K562 (cell line): ENCODE measurements at regions not wholly inside any gene's neighbourhood (a gene's known extent, or its start where the extent isn't known, plus 50 kb on each side); places are given as distances from the start of the nearest gene placed in this dataset.

Source experiments
- ATF7 ChIP-seq: fragments of 450-650 bp; IDR thresholded peaks from 2 replicates; pipeline ENCODE4 v1.7.1; 2014; ENCODE audit warnings: mild to moderate bottlenecking, moderate library complexity
- CBX3 ChIP-seq, 2 experiments: IDR thresholded peaks; 1 replicate in 1 of 2; 2 replicates in 1 of 2; pipeline ENCODE4 v1.6.1; 2012; ENCODE audit warnings: inconsistent platforms in 2 of 2, low read length in 2 of 2, borderline replicate concordance in 1 of 2, control low read depth in 1 of 2
- CBX8 ChIP-seq: fragments of 200-600 bp; sonication (generic); IDR thresholded peaks from 2 replicates; pipeline ENCODE4 v1.6.1; 2012; ENCODE audit warnings: borderline replicate concordance, mixed run types, low read depth, mild to moderate bottlenecking, moderate library complexity, mixed read lengths, low read length, control low read depth, inconsistent platforms; ENCODE audit not compliant: poor library complexity, severe bottlenecking; ENCODE audit errors: extremely low read depth
- CHAMP1 ChIP-seq: fragments of 450-650 bp; IDR thresholded peaks from 2 replicates; pipeline ENCODE4 v1.6.1; 2016; ENCODE audit warnings: mild to moderate bottlenecking
- ETS2 ChIP-seq: IDR thresholded peaks from 2 replicates; pipeline ENCODE4 v1.6.1; 2016; ENCODE audit warnings: borderline replicate concordance, missing genetic modification characterization, mild to moderate bottlenecking, moderate library complexity, missing compliant biosample characterization; ENCODE audit not compliant: poor library complexity, severe bottlenecking
- HNRNPUL1 ChIP-seq: fragments of 200-400 bp; formaldehyde crosslinking; IDR thresholded peaks from 2 replicates; pipeline ENCODE4 v1.6.1; 2017; ENCODE audit warnings: low read length
- IRF9 ChIP-seq: fragments of 450-650 bp; IDR thresholded peaks from 2 replicates; pipeline ENCODE4 v1.6.1; 2016; ENCODE audit warnings: missing biosample characterization, missing genetic modification characterization
- NCOA1 ChIP-seq: fragments of 450-650 bp; IDR thresholded peaks from 2 replicates; pipeline ENCODE4 v1.6.1; 2016; ENCODE audit warnings: low read depth
- NFE2 ChIP-seq: IDR thresholded peaks from 2 replicates; pipeline ENCODE4 v1.6.1; 2014; ENCODE audit warnings: antibody characterized with exemption, low read depth
- NR4A1 ChIP-seq, 2 experiments: fragments of 250-450 bp in 1 of 2; fragments of 450-650 bp in 1 of 2; sonication (Bioruptor Pico) in 1 of 2; IDR thresholded peaks; 2 replicates each; pipeline versions ENCODE4 v1.4.0 to v1.6.1; 2016 to 2020; ENCODE audit warnings: mild to moderate bottlenecking in 2 of 2, missing compliant biosample characterization in 1 of 2, missing genetic modification characterization in 1 of 2, moderate library complexity in 1 of 2
- NUFIP1 ChIP-seq: fragments of 450-650 bp; IDR thresholded peaks from 2 replicates; pipeline ENCODE4 v1.6.1; 2018; ENCODE audit not compliant: partially characterized antibody
- OTX1 ChIP-seq: fragments of 450-650 bp; formaldehyde crosslinking; IDR thresholded peaks from 2 replicates; pipeline ENCODE4 v1.4.0; 2022; ENCODE audit warnings: mild to moderate bottlenecking
- TCF7L2 ChIP-seq: fragments of 150-350 bp; IDR thresholded peaks from 2 replicates; pipeline ENCODE4 v1.6.1; 2016; ENCODE audit warnings: low read depth, mild to moderate bottlenecking, low read length, moderate library complexity
- TEAD4 ChIP-seq, 2 experiments: sonication (generic) in 1 of 2; formaldehyde crosslinking in 1 of 2; IDR thresholded peaks; 2 replicates each; pipeline versions ENCODE4 v1.6.1 to v1.8.0; 2012 to 2022; ENCODE audit warnings: borderline replicate concordance in 1 of 2, inconsistent platforms in 1 of 2, low read length in 1 of 2, mild to moderate bottlenecking in 1 of 2, missing genetic modification reagents in 1 of 2
- ZNF121 ChIP-seq: sonication (generic); formaldehyde crosslinking; conservative IDR thresholded peaks from 2 replicates; pipeline ENCODE4 v1.8.0; 2022; ENCODE audit warnings: missing genetic modification reagents
- ZNF311 ChIP-seq: fragments of 250-450 bp; sonication (Bioruptor Pico); IDR thresholded peaks from 2 replicates; pipeline ENCODE4 v1.4.0; 2020; ENCODE audit warnings: mild to moderate bottlenecking, moderate library complexity
- ZNF444 ChIP-seq: fragments of 250-450 bp; sonication (Bioruptor Pico); IDR thresholded peaks from 2 replicates; pipeline ENCODE4 v1.4.0; 2020; ENCODE audit warnings: mild to moderate bottlenecking, moderate library complexity
- TF ChIP-seq, protein P1 (sequence below): fragments of 450-650 bp; IDR thresholded peaks from 2 replicates; pipeline ENCODE4 v1.6.1; 2016; ENCODE audit warnings: antibody characterized with exemption
- TF ChIP-seq, protein P2 (sequence below): sonication (generic); formaldehyde crosslinking; IDR thresholded peaks from 2 replicates; pipeline ENCODE4 v1.8.0; 2022; ENCODE audit warnings: mild to moderate bottlenecking, missing genetic modification reagents
- TF ChIP-seq, protein P3 (sequence below): fragments of 450-650 bp; conservative IDR thresholded peaks from 2 replicates; pipeline ENCODE4 v1.6.1; 2016; ENCODE audit warnings: missing genetic modification characterization, low read depth, mild to moderate bottlenecking, missing compliant biosample characterization, moderate library complexity

- TF ChIP-seq HNRNPUL1 = no peak
- no peak for TF ChIP-seq NCOA1
- no peak for TF ChIP-seq IRF9 (tag)
- TF ChIP-seq, protein P1, sequence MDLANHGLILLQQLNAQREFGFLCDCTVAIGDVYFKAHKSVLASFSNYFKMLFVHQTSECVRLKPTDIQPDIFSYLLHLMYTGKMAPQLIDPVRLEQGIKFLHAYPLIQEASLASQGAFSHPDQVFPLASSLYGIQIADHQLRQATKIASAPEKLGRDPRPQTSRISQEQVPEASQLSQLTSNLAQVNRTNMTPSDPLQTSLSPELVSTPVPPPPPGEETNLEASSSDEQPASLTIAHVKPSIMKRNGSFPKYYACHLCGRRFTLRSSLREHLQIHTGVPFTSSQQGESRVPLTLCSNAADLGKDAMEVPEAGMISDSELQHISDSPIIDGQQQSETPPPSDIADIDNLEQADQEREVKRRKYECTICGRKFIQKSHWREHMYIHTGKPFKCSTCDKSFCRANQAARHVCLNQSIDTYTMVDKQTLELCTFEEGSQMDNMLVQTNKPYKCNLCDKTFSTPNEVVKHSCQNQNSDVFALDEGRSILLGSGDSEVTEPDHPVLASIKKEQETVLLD = 0 out of 2 replicates have a peak, but pooled peaks have one; percentile 56
- no peak for TF ChIP-seq NR4A1 (CRISPR knock-in tag; IDR thresholded peaks at IDR 0.05)
- no peak for TF ChIP-seq NR4A1 (tag; IDR thresholded peaks at IDR 0.05)
- TF ChIP-seq TEAD4 (IDR thresholded peaks at IDR 0.05; ENCODE audit: low read length) = peak; percentile 86
- TF ChIP-seq TEAD4 (CRISPR knock-in tag; IDR thresholded peaks at IDR 0.05; ENCODE audit: borderline replicate concordance) = no peak
- no peak for TF ChIP-seq NUFIP1
- TF ChIP-seq TCF7L2 = no peak
- no peak for TF ChIP-seq ETS2 (tag)
- peak in 1 of 2 experiments; percentile 69; a peak in 2 of 3 replicates for TF ChIP-seq CBX3 (IDR thresholded peaks at IDR 0.05; ENCODE audit: borderline replicate concordance in 1 of 2, low read length in 2 of 2)
- no peak for TF ChIP-seq ZNF444 (CRISPR knock-in tag)
- TF ChIP-seq CHAMP1 = peak; percentile 79; the same call in 1 of the 2 replicates
- TF ChIP-seq CBX8 = no peak
- TF ChIP-seq NFE2 = no peak
- TF ChIP-seq, protein P2, sequence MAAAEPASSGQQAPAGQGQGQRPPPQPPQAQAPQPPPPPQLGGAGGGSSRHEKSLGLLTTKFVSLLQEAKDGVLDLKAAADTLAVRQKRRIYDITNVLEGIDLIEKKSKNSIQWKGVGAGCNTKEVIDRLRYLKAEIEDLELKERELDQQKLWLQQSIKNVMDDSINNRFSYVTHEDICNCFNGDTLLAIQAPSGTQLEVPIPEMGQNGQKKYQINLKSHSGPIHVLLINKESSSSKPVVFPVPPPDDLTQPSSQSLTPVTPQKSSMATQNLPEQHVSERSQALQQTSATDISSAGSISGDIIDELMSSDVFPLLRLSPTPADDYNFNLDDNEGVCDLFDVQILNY (CRISPR knock-in tag) = no peak
- no peak for TF ChIP-seq ZNF121 (CRISPR knock-in tag)
- TF ChIP-seq ATF7 = 0 out of 2 replicates have a peak, but pooled peaks have one; percentile 41
- no peak for TF ChIP-seq ZNF311 (CRISPR knock-in tag)
- TF ChIP-seq, protein P3, sequence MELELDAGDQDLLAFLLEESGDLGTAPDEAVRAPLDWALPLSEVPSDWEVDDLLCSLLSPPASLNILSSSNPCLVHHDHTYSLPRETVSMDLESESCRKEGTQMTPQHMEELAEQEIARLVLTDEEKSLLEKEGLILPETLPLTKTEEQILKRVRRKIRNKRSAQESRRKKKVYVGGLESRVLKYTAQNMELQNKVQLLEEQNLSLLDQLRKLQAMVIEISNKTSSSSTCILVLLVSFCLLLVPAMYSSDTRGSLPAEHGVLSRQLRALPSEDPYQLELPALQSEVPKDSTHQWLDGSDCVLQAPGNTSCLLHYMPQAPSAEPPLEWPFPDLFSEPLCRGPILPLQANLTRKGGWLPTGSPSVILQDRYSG = 0 out of 2 replicates have a peak, but pooled peaks have one; percentile 29
- TF ChIP-seq OTX1 (CRISPR knock-in tag) = no peak
Observed at GRCh38 chr6:27591699-27592480, 119.0 kb upstream of the ZNF184 start (continued).
